GM13977 (cell line): ENCODE measurements at regions not wholly inside any gene's neighbourhood (a gene's known extent, or its start where the extent isn't known, plus 50 kb on each side); places are given as distances from the start of the nearest gene placed in this dataset.

ENCODE experiments used
- DNase-seq: peaks from one replicate; pipeline ENCODE4 v3.0.0; 2012; ENCODE audit warnings: low spot score
- in situ Hi-C: fragments of 300-500 bp; cut with MboI; formaldehyde crosslinking; loops from one replicate; pipeline ENCODE4 v1.12.0; 2022; ENCODE audit warnings: low sequenced_read_pairs, low pct_unique_long_range_greater_than_20kb, mixed read lengths, inconsistent platforms; ENCODE audit not compliant: unreplicated experiment
- TF ChIP-seq, protein P1 (sequence below): IDR thresholded peaks from 2 replicates; pipeline ENCODE4 v1.5.1; 2012; ENCODE audit warnings: mild to moderate bottlenecking, control low read depth; ENCODE audit not compliant: insufficient read depth; ENCODE audit errors: extremely low read depth, missing control alignments

DNA sequence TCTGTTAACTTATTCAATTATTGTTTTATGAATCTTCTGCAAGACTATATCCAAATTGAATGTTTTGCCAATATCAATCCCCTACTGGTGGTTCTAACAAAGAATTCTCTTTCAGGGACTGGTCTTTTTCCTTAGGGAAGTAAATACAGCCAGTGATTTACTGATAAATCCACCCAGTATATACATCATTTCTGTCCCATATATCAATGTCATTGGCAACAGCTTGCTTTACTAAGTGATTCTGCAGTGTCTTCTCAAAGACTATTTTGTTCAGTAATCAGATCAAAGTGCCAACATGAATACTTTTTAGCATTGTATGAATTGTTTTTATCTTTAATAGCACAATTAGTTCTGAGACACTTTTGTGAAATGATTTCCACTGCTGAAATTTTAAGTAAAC, 114.0 kb upstream of the OBI1 start:
- in situ Hi-C loops, result no loop called here

DNA sequence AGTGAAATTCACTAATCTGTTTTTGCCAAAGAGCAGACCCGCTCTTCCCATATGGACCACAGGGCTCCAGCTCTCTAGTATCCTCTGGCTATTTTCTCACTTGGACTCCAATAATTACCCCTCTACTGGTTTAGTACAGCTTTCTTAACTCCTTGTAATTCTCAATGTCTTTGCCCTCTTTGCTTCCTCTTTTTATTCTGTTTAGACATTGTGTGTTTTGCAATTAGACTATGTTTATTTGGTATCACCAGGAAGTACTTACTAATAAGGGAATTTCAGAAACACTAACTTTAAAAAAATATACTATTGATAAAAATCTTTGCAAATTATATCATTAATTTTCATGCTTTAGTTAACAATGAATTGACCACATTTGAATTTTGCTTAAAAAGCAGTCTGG, 111.6 kb upstream of the OBI1 start:
- DNase-seq, result no peak
- TF ChIP-seq, protein P1, sequence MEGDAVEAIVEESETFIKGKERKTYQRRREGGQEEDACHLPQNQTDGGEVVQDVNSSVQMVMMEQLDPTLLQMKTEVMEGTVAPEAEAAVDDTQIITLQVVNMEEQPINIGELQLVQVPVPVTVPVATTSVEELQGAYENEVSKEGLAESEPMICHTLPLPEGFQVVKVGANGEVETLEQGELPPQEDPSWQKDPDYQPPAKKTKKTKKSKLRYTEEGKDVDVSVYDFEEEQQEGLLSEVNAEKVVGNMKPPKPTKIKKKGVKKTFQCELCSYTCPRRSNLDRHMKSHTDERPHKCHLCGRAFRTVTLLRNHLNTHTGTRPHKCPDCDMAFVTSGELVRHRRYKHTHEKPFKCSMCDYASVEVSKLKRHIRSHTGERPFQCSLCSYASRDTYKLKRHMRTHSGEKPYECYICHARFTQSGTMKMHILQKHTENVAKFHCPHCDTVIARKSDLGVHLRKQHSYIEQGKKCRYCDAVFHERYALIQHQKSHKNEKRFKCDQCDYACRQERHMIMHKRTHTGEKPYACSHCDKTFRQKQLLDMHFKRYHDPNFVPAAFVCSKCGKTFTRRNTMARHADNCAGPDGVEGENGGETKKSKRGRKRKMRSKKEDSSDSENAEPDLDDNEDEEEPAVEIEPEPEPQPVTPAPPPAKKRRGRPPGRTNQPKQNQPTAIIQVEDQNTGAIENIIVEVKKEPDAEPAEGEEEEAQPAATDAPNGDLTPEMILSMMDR, result no peak
- in situ Hi-C loops, result no loop called here

More for the DNA sequence above, 114.0 kb upstream of the OBI1 start:
- no peak for DNase-seq
- TF ChIP-seq, protein P1, result no peak

DNA sequence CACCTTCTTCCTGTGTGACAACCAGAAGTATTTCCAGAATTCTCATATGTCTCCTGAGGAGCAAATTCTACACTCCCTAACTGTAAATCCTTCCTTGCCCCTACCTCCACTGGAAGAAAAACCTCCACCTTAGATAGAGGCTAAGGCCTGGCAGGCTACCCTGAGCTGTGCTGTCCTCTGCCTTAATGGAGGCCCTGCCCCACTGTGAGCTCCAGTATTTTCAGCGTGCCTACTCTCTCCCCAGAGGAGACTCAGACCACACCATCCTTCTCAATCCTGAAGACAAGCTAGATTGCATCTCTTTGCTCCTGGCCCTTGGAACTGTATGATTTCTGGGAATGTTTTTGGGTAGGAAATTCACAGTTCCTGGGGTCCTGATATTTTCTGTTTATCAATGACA, 110.0 kb upstream of the OBI1 start:
- TF ChIP-seq, protein P1, result no peak
- in situ Hi-C loops, result no loop called here
- no peak for DNase-seq

DNA sequence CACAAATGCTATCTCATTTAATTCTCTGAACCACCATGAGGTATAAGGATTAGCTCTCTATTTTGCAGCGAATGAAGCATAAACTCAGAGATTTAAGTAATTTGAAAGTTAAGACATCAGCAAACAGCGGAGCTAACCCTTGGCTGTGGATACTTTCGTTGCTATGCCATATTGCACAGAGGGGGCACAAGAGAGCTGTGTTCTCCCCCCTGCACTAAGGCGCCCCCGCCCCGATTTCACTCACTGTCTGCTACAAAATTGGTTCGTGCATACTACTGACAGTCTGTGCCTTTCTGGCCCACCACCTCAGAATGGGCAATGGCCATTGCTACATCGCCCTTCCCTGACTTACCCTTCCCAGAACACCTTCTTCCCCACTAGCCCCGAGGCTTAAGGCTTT, 105.7 kb upstream of the OBI1 start:
- in situ Hi-C loops, result no loop called here
- TF ChIP-seq, protein P1, result no peak
- DNase-seq, result no peak

DNA sequence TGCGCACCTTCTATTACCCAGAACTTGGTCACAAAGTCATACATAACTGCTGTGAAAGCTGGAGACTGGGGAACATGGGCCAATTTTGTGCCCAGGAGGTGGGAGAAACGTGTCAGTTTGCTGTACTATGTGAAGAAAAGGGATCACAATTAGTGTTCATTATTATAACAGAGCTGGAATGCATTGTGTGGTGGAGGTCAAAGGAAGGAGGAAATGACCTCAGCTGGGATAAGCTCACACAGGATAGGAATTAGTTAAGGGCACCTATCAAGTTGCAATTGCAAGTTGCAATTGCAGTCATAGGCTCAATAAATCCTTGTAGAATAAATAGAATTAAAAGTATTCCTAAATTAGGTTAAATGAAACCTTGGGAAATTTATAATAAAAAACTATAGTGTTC, 103.9 kb upstream of the OBI1 start:
- in situ Hi-C loops, result no loop called here
- DNase-seq, result no peak
- TF ChIP-seq, protein P1, result no peak

DNA sequence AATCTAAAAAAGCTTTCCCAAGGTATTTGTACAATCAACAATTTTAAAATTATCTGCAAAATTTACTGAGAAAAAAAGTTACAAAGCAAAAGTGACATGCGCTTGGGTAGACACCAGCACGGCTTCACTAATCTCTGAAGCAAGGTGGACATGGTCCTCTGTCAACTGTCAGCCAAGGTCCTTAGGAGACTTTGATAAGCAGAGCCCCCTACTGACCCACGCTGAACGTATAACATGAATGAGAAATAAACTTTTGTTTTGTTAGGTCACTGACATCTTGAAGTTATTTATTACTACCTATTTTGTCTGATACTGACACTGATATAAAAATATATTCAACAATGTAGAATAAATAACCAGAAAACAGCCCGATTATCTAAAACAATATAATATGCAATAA, 100.7 kb upstream of the OBI1 start:
- no peak for DNase-seq
- in situ Hi-C loops, result no loop called here
- TF ChIP-seq, protein P1, result no peak

DNA sequence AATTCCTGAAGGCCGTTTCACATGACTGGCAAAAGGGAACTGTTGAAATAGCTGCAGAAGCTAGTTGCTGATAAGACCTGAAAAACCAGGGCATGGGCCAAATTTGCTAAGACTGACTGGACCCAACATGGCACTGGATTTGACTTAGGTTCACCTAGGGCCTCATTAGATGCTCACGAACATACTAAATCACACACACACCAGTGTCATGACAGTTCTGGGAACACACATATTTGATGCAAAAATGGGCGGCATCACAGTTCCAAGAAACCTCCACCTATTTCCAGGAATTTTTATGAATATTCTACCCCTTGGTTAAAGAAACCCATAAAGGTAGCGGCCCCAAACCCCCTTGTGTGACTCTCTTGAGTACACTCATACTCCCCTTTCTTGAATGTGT, 99.6 kb upstream of the OBI1 start:
- TF ChIP-seq, protein P1, result no peak
- no peak for DNase-seq
- in situ Hi-C loops, result no loop called here
